ENCODE measurements at regions not wholly inside any gene's neighbourhood (a gene's known extent, or its start where the extent isn't known, plus 50 kb on each side); places are given as distances from the start of the nearest gene placed in this dataset.

GRCh38 chr6:4676016-4676415 lies 100.2 kb upstream of the CDYL start:
- TF ChIP-seq, protein P1, sequence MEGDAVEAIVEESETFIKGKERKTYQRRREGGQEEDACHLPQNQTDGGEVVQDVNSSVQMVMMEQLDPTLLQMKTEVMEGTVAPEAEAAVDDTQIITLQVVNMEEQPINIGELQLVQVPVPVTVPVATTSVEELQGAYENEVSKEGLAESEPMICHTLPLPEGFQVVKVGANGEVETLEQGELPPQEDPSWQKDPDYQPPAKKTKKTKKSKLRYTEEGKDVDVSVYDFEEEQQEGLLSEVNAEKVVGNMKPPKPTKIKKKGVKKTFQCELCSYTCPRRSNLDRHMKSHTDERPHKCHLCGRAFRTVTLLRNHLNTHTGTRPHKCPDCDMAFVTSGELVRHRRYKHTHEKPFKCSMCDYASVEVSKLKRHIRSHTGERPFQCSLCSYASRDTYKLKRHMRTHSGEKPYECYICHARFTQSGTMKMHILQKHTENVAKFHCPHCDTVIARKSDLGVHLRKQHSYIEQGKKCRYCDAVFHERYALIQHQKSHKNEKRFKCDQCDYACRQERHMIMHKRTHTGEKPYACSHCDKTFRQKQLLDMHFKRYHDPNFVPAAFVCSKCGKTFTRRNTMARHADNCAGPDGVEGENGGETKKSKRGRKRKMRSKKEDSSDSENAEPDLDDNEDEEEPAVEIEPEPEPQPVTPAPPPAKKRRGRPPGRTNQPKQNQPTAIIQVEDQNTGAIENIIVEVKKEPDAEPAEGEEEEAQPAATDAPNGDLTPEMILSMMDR (IDR thresholded peaks at IDR 0.05): no peak
- TF ChIP-seq POLR2AphosphoS5 (IDR thresholded peaks at IDR 0.05; ENCODE audit: low read depth, low read length): no peak
- TF ChIP-seq TCF7L2 (IDR thresholded peaks at IDR 0.05; ENCODE audit: low read depth, low read length): no peak
- TF ChIP-seq, protein P2, sequence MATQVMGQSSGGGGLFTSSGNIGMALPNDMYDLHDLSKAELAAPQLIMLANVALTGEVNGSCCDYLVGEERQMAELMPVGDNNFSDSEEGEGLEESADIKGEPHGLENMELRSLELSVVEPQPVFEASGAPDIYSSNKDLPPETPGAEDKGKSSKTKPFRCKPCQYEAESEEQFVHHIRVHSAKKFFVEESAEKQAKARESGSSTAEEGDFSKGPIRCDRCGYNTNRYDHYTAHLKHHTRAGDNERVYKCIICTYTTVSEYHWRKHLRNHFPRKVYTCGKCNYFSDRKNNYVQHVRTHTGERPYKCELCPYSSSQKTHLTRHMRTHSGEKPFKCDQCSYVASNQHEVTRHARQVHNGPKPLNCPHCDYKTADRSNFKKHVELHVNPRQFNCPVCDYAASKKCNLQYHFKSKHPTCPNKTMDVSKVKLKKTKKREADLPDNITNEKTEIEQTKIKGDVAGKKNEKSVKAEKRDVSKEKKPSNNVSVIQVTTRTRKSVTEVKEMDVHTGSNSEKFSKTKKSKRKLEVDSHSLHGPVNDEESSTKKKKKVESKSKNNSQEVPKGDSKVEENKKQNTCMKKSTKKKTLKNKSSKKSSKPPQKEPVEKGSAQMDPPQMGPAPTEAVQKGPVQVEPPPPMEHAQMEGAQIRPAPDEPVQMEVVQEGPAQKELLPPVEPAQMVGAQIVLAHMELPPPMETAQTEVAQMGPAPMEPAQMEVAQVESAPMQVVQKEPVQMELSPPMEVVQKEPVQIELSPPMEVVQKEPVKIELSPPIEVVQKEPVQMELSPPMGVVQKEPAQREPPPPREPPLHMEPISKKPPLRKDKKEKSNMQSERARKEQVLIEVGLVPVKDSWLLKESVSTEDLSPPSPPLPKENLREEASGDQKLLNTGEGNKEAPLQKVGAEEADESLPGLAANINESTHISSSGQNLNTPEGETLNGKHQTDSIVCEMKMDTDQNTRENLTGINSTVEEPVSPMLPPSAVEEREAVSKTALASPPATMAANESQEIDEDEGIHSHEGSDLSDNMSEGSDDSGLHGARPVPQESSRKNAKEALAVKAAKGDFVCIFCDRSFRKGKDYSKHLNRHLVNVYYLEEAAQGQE (IDR thresholded peaks at IDR 0.05; ENCODE audit: insufficient read depth in 1 of 2, low read depth in 2 of 2, low read length in 1 of 2): no peak

Data from Panc1 (cell line).